Immature natural killer cell (primary cell): ENCODE measurements at regions not wholly inside any gene's neighbourhood (a gene's known extent, or its start where the extent isn't known, plus 50 kb on each side); places are given as distances from the start of the nearest gene placed in this dataset.
"Not testable (repeated sequence)": the region's sequence is repeated elsewhere in the genome, so short reads cannot be mapped to it uniquely, and the experiment has no call there.

Source experiments
- DNase-seq, 3 donors: peaks; one replicate each; pipeline ENCODE4 v3.0.0; 2022; ENCODE audit warnings: mixed read lengths in 1 of 3
- H3K27ac Mint-ChIP-seq, 6 donors: one replicate each; pipeline ENCODE4 v1.8.0; 2020; ENCODE audit warnings: mixed read lengths in 6 of 6, mild to moderate bottlenecking in 5 of 6, inconsistent platforms in 4 of 6, moderate library complexity in 3 of 6
- H3K27me3 Mint-ChIP-seq, 3 donors: one replicate each; pipeline ENCODE4 v1.8.0; 2020 to 2021; ENCODE audit warnings: low read depth in 3 of 3, mild to moderate bottlenecking in 3 of 3, mixed read lengths in 3 of 3, moderate library complexity in 3 of 3, inconsistent platforms in 1 of 3
- H3K36me3 Mint-ChIP-seq, 3 donors: one replicate each; pipeline ENCODE4 v1.8.0; 2020; ENCODE audit warnings: mixed read lengths in 3 of 3, inconsistent platforms in 2 of 3, mild to moderate bottlenecking in 2 of 3
- H3K4me1 Mint-ChIP-seq, 2 donors: one replicate each; pipeline ENCODE4 v1.8.0; 2020; ENCODE audit warnings: inconsistent platforms in 2 of 2, mild to moderate bottlenecking in 2 of 2, mixed read lengths in 2 of 2, moderate library complexity in 1 of 2
- H3K4me3 Mint-ChIP-seq, 5 donors: one replicate each; pipeline ENCODE4 v1.8.0; 2020; ENCODE audit warnings: mild to moderate bottlenecking in 5 of 5, mixed read lengths in 5 of 5, inconsistent platforms in 3 of 5, moderate library complexity in 3 of 5
- H3K9me3 Mint-ChIP-seq, 6 donors: one replicate each; pipeline ENCODE4 v1.8.0; 2020; ENCODE audit warnings: mild to moderate bottlenecking in 6 of 6, mixed read lengths in 6 of 6, inconsistent platforms in 4 of 6, moderate library complexity in 3 of 6

GRCh38 chr7:115340828-115341227 lies 418.9 kb downstream of the MDFIC start:
- Mint-ChIP-seq H3K4me1 (no peaks in the 10 kb centered on the region), H3K27me3 (peaks cover 0 to 3% (median 2%) of the 10 kb centered on the region in 3 donors), H3K4me3 (no peak overlapping the region), H3K9me3 (no peaks in the 10 kb centered on the region), H3K27ac (no peak overlapping the region), H3K36me3 (no peaks in the 10 kb centered on the region)
- DNase-seq: no peak

GRCh38 chr7:115338016-115338415 lies 416.1 kb downstream of the MDFIC start:
- H3K9me3 Mint-ChIP-seq: no peaks in the 10 kb centered on the region
- H3K4me1 Mint-ChIP-seq: no peaks in the 10 kb centered on the region
- H3K27ac Mint-ChIP-seq: no peak overlapping the region
- H3K36me3 Mint-ChIP-seq: no peaks in the 10 kb centered on the region
- DNase-seq: no peak
- no peak overlapping the region for H3K4me3 Mint-ChIP-seq
- H3K27me3 Mint-ChIP-seq: peaks cover 0 to 2% (median 2%) of the 10 kb centered on the region in 3 donors

GRCh38 chr7:115332691-115333090 lies 410.8 kb downstream of the MDFIC start:
- DNase-seq: no peak
- Mint-ChIP-seq H3K27me3 (peaks cover 0 to 4% (median 0%) of the 10 kb centered on the region in 3 donors), H3K9me3 (peaks cover 0 to 2% (median 0%) of the 10 kb centered on the region in 6 donors), H3K36me3 (no peaks in the 10 kb centered on the region), H3K27ac (no peak overlapping the region), H3K4me3 (no peak overlapping the region), H3K4me1 (no peaks in the 10 kb centered on the region)

GRCh38 chr7:115329006-115329405 lies 407.1 kb downstream of the MDFIC start:
- no peaks in the 10 kb centered on the region for H3K4me1 Mint-ChIP-seq
- peaks cover 0 to 2% (median 0%) of the 10 kb centered on the region in 6 donors for H3K9me3 Mint-ChIP-seq
- H3K27ac Mint-ChIP-seq: no peak overlapping the region
- no peak overlapping the region for H3K4me3 Mint-ChIP-seq
- DNase-seq: no peak
- peaks cover 0 to 5% (median 3%) of the 10 kb centered on the region in 3 donors for H3K27me3 Mint-ChIP-seq
- no peaks in the 10 kb centered on the region for H3K36me3 Mint-ChIP-seq

- Mint-ChIP-seq H3K36me3 (no peaks in the 10 kb centered on the region), H3K4me3 (no peak overlapping the region), H3K27ac (no peak overlapping the region), H3K4me1 (no peaks in the 10 kb centered on the region), H3K27me3 (peaks cover 0 to 5% (median 3%) of the 10 kb centered on the region in 3 donors), H3K9me3 (peaks cover 0 to 2% (median 0%) of the 10 kb centered on the region in 6 donors)
- DNase-seq: no peak
Observed at GRCh38 chr7:115328018-115328417, 406.1 kb downstream of the MDFIC start.

- Mint-ChIP-seq H3K4me1 (no peaks in the 10 kb centered on the region), H3K27ac (no peak overlapping the region), H3K4me3 (no peak overlapping the region), H3K27me3 (peaks cover 0 to 4% (median 3%) of the 10 kb centered on the region in 3 donors), H3K36me3 (no peaks in the 10 kb centered on the region), H3K9me3 (peaks cover 0 to 1% (median 0%) of the 10 kb centered on the region in 6 donors)
- no peak for DNase-seq
Observed at GRCh38 chr7:115327326-115327725, 405.4 kb downstream of the MDFIC start.

- H3K4me3 Mint-ChIP-seq: no peak overlapping the region
- no peak for DNase-seq
- peaks cover 0 to 8% (median 2%) of the 10 kb centered on the region in 3 donors for H3K27me3 Mint-ChIP-seq
- no peak overlapping the region for H3K27ac Mint-ChIP-seq
- H3K9me3 Mint-ChIP-seq: no peaks in the 10 kb centered on the region
- no peaks in the 10 kb centered on the region for H3K36me3 Mint-ChIP-seq
- H3K4me1 Mint-ChIP-seq: no peaks in the 10 kb centered on the region
Observed at GRCh38 chr7:115319541-115319940, 397.6 kb downstream of the MDFIC start.

- H3K27me3 Mint-ChIP-seq, H3K27ac Mint-ChIP-seq, H3K4me3 Mint-ChIP-seq, H3K4me1 Mint-ChIP-seq, H3K36me3 Mint-ChIP-seq, H3K9me3 Mint-ChIP-seq, DNase-seq: not testable (repeated sequence)
Observed at GRCh38 chr7:115310316-115310715, 388.4 kb downstream of the MDFIC start.

GRCh38 chr7:115306586-115306985 lies 384.7 kb downstream of the MDFIC start:
- Mint-ChIP-seq H3K36me3 (no peaks in the 10 kb centered on the region), H3K4me3 (no peak overlapping the region), H3K9me3 (no peaks in the 10 kb centered on the region), H3K27ac (no peak overlapping the region), H3K4me1 (no peaks in the 10 kb centered on the region), H3K27me3 (peaks cover 0 to 2% (median 0%) of the 10 kb centered on the region in 3 donors)
- DNase-seq: no peak

GRCh38 chr7:115300231-115300870 lies 378.5 kb downstream of the MDFIC start:
- Mint-ChIP-seq H3K27me3 (no peaks in the 10 kb centered on the region), H3K4me1 (no peaks in the 10 kb centered on the region), H3K4me3 (no peak overlapping the region), H3K9me3 (peaks cover 0 to 1% (median 0%) of the 10 kb centered on the region in 6 donors), H3K36me3 (no peaks in the 10 kb centered on the region), H3K27ac (no peak overlapping the region)
- DNase-seq: no peak

GRCh38 chr7:115299397-115300037 lies 377.6 kb downstream of the MDFIC start:
- H3K36me3 Mint-ChIP-seq: no peaks in the 10 kb centered on the region
- no peak for DNase-seq
- no peaks in the 10 kb centered on the region for H3K4me1 Mint-ChIP-seq

GRCh38 chr7:115297656-115298055 lies 375.8 kb downstream of the MDFIC start:
- Mint-ChIP-seq H3K27me3 (no peaks in the 10 kb centered on the region), H3K36me3 (no peaks in the 10 kb centered on the region), H3K4me1 (no peaks in the 10 kb centered on the region), H3K9me3 (peaks cover 0 to 1% (median 0%) of the 10 kb centered on the region in 6 donors), H3K27ac (no peak overlapping the region), H3K4me3 (no peak overlapping the region)
- DNase-seq: no peak

More at GRCh38 chr7:115299397-115300037, 377.6 kb downstream of the MDFIC start:
- Mint-ChIP-seq H3K27me3 (no peaks in the 10 kb centered on the region), H3K27ac (no peak overlapping the region), H3K9me3 (peaks cover 0 to 1% (median 0%) of the 10 kb centered on the region in 6 donors), H3K4me3 (no peak overlapping the region)

- no peak overlapping the region for H3K4me3 Mint-ChIP-seq
Observed at GRCh38 chr7:115293628-115294240, 371.8 kb downstream of the MDFIC start.

GRCh38 chr7:115292381-115292780 lies 370.5 kb downstream of the MDFIC start:
- Mint-ChIP-seq H3K4me1 (no peaks in the 10 kb centered on the region), H3K4me3 (no peak overlapping the region), H3K27ac (no peak overlapping the region), H3K9me3 (peaks cover 0 to 1% (median 0%) of the 10 kb centered on the region in 6 donors), H3K36me3 (no peaks in the 10 kb centered on the region), H3K27me3 (peaks cover 0 to 6% (median 1%) of the 10 kb centered on the region in 3 donors)
- no peak for DNase-seq

More at GRCh38 chr7:115293628-115294240, 371.8 kb downstream of the MDFIC start:
- Mint-ChIP-seq H3K9me3 (peaks cover 0 to 1% (median 0%) of the 10 kb centered on the region in 6 donors), H3K27ac (no peak overlapping the region), H3K36me3 (no peaks in the 10 kb centered on the region), H3K4me1 (no peaks in the 10 kb centered on the region), H3K27me3 (peaks cover 0 to 6% (median 1%) of the 10 kb centered on the region in 3 donors)
- no peak for DNase-seq
